HEK293 (cell line): ENCODE measurements at regions not wholly inside any gene's neighbourhood (a gene's known extent, or its start where the extent isn't known, plus 50 kb on each side); places are given as distances from the start of the nearest gene placed in this dataset.

ENCODE experiments used
- YY1 ChIP-seq: fragments of 450-650 bp; formaldehyde crosslinking; IDR thresholded peaks from 2 replicates; pipeline ENCODE4 v1.5.1; 2018; ENCODE audit warnings: missing biosample characterization, missing genetic modification characterization
- ZNF274 ChIP-seq, 2 experiments: fragments of 200-500 bp in 1 of 2; fragments of 450-650 bp in 1 of 2; sonication (Bioruptor generic) in 1 of 2; formaldehyde crosslinking in 1 of 2; IDR thresholded peaks; 2 replicates each; pipeline versions ENCODE4 v1.5.1 to v1.6.1; 2014 to 2016; ENCODE audit warnings: borderline replicate concordance in 1 of 2, inconsistent platforms in 1 of 2, low read length in 1 of 2, missing biosample characterization in 1 of 2, missing genetic modification characterization in 1 of 2
- ZNF530 ChIP-seq: fragments of 450-650 bp; formaldehyde crosslinking; IDR thresholded peaks from 2 replicates; pipeline ENCODE4 v1.5.1; 2016; ENCODE audit warnings: low read depth, missing biosample characterization, missing genetic modification characterization
- ZNF660 ChIP-seq: fragments of 450-650 bp; IDR thresholded peaks from 2 replicates; pipeline ENCODE4 v1.5.1; 2018; ENCODE audit warnings: missing biosample characterization, mild to moderate bottlenecking, missing genetic modification characterization
- TF ChIP-seq, protein P1 (sequence below): fragments of 450-650 bp; formaldehyde crosslinking; IDR thresholded peaks from 2 replicates; pipeline ENCODE4 v1.5.1; 2016; ENCODE audit warnings: missing biosample characterization, missing genetic modification characterization
- TF ChIP-seq, protein P2 (sequence below): fragments of 450-650 bp; formaldehyde crosslinking; IDR thresholded peaks from 2 replicates; pipeline ENCODE4 v1.5.1; 2016; ENCODE audit warnings: missing biosample characterization, missing genetic modification characterization
- TF ChIP-seq, protein P3 (sequence below): fragments of 450-650 bp; formaldehyde crosslinking; IDR thresholded peaks from 2 replicates; pipeline ENCODE4 v1.5.1; 2016; ENCODE audit warnings: missing biosample characterization, missing genetic modification characterization

DNA sequence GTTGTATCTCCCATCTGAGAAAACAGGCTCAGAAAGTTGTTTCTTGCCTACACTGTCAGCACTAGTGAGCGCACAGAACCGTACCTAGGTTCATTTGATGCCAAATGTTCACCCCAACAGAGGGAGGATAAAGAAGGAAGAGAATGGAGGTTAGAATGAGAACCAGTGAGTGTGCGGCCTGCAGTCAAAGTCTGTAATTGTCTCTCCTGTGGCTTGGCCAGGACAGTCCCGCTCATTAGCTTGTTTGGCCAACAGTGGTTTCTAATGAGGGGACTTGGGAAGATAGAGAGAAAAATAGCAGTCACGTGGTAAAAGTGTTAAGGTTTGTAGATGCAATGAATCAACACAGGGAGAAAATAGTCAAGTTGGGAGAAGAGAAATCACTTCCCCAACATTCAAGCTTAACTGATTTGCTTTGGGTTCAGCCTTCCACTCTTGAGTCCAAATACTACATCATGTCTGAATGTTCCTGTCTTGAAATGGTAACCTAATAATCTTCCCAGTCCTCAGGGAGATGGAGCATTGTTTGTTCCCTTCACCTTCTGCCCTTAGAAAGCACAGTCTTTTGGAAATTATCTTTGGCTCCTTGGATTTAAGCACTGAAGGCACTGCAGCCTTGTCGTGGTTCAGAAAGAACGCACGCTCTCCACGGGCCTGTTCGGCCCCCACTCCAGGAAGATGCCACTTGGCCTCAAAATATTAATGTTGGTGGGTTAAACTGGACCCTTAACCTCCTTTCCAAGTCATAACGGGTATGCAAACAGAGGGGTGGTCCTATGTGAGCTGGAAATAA is 360.4 kb upstream of the ZNF32 start:
- TF ChIP-seq ZNF530 (tag by site-specific recombination), result no peak
- no peak for TF ChIP-seq YY1
- TF ChIP-seq, protein P1, sequence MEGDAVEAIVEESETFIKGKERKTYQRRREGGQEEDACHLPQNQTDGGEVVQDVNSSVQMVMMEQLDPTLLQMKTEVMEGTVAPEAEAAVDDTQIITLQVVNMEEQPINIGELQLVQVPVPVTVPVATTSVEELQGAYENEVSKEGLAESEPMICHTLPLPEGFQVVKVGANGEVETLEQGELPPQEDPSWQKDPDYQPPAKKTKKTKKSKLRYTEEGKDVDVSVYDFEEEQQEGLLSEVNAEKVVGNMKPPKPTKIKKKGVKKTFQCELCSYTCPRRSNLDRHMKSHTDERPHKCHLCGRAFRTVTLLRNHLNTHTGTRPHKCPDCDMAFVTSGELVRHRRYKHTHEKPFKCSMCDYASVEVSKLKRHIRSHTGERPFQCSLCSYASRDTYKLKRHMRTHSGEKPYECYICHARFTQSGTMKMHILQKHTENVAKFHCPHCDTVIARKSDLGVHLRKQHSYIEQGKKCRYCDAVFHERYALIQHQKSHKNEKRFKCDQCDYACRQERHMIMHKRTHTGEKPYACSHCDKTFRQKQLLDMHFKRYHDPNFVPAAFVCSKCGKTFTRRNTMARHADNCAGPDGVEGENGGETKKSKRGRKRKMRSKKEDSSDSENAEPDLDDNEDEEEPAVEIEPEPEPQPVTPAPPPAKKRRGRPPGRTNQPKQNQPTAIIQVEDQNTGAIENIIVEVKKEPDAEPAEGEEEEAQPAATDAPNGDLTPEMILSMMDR (tag by site-specific recombination), result no peak
- no peak for TF ChIP-seq ZNF274 (IDR thresholded peaks at IDR 0.05; ENCODE audit: low read length)
- TF ChIP-seq ZNF274 (tag by site-specific recombination; IDR thresholded peaks at IDR 0.05; ENCODE audit: borderline replicate concordance), result no peak
- no peak for TF ChIP-seq ZNF660 (tag by site-specific recombination)
- TF ChIP-seq, protein P2, sequence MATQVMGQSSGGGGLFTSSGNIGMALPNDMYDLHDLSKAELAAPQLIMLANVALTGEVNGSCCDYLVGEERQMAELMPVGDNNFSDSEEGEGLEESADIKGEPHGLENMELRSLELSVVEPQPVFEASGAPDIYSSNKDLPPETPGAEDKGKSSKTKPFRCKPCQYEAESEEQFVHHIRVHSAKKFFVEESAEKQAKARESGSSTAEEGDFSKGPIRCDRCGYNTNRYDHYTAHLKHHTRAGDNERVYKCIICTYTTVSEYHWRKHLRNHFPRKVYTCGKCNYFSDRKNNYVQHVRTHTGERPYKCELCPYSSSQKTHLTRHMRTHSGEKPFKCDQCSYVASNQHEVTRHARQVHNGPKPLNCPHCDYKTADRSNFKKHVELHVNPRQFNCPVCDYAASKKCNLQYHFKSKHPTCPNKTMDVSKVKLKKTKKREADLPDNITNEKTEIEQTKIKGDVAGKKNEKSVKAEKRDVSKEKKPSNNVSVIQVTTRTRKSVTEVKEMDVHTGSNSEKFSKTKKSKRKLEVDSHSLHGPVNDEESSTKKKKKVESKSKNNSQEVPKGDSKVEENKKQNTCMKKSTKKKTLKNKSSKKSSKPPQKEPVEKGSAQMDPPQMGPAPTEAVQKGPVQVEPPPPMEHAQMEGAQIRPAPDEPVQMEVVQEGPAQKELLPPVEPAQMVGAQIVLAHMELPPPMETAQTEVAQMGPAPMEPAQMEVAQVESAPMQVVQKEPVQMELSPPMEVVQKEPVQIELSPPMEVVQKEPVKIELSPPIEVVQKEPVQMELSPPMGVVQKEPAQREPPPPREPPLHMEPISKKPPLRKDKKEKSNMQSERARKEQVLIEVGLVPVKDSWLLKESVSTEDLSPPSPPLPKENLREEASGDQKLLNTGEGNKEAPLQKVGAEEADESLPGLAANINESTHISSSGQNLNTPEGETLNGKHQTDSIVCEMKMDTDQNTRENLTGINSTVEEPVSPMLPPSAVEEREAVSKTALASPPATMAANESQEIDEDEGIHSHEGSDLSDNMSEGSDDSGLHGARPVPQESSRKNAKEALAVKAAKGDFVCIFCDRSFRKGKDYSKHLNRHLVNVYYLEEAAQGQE (tag by site-specific recombination), result no peak
- TF ChIP-seq, protein P3, sequence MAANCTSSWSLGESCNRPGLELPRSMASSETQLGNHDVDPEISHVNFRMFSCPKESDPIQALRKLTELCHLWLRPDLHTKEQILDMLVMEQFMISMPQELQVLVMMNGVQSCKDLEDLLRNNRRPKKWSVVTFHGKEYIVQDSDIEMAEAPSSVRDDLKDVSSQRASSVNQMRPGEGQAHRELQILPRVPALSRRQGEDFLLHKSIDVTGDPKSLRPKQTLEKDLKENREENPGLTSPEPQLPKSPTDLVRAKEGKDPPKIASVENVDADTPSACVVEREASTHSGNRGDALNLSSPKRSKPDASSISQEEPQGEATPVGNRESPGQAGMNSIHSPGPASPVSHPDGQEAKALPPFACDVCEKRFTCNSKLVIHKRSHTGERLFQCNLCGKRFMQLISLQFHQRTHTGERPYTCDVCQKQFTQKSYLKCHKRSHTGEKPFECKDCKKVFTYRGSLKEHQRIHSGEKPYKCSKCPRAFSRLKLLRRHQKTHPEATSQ, result no peak
